ENCODE measurements at regions not wholly inside any gene's neighbourhood (a gene's known extent, or its start where the extent isn't known, plus 50 kb on each side); places are given as distances from the start of the nearest gene placed in this dataset.

- TF ChIP-seq CTCF (IDR thresholded peaks at IDR 0.05): no peak
- TF ChIP-seq POLR2A (IDR thresholded peaks at IDR 0.05): no peak
Observed at GRCh38 chr3:127462111-127462655, 128.3 kb downstream of the TPRA1 start.

All from gastroesophageal sphincter (tissue), 3 donors.